ENCODE measurements at regions not wholly inside any gene's neighbourhood (a gene's known extent, or its start where the extent isn't known, plus 50 kb on each side); places are given as distances from the start of the nearest gene placed in this dataset.

- TF ChIP-seq, protein P1, sequence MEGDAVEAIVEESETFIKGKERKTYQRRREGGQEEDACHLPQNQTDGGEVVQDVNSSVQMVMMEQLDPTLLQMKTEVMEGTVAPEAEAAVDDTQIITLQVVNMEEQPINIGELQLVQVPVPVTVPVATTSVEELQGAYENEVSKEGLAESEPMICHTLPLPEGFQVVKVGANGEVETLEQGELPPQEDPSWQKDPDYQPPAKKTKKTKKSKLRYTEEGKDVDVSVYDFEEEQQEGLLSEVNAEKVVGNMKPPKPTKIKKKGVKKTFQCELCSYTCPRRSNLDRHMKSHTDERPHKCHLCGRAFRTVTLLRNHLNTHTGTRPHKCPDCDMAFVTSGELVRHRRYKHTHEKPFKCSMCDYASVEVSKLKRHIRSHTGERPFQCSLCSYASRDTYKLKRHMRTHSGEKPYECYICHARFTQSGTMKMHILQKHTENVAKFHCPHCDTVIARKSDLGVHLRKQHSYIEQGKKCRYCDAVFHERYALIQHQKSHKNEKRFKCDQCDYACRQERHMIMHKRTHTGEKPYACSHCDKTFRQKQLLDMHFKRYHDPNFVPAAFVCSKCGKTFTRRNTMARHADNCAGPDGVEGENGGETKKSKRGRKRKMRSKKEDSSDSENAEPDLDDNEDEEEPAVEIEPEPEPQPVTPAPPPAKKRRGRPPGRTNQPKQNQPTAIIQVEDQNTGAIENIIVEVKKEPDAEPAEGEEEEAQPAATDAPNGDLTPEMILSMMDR (IDR thresholded peaks at IDR 0.05): no peak
- TF ChIP-seq POLR2A (IDR thresholded peaks at IDR 0.05) (no peak), POLR2AphosphoS5 (IDR thresholded peaks at IDR 0.05; ENCODE audit: insufficient read depth in 1 of 2, low read depth in 1 of 2) (no peak)
These were observed 321.8 kb upstream of the SMIM30 start for GRCh38 chr7:113440173-113440572.
